Brain microvascular endothelial cell (primary cell): ENCODE measurements at regions not wholly inside any gene's neighbourhood (a gene's known extent, or its start where the extent isn't known, plus 50 kb on each side); places are given as distances from the start of the nearest gene placed in this dataset.
"Not testable (repeated sequence)": the region's sequence is repeated elsewhere in the genome, so short reads cannot be mapped to it uniquely, and the experiment has no call there.

ENCODE experiments used
- DNase-seq: peaks from one replicate; pipeline ENCODE4 v3.0.0-alpha.2; 2020
- H3K27ac ChIP-seq: fragments of 250-450 bp; sonication (Bioruptor Pico); 2 replicates; pipeline ENCODE4 v1.5.1; 2020; ENCODE audit warnings: mild to moderate bottlenecking, moderate library complexity
- H3K27me3 ChIP-seq: fragments of 250-450 bp; sonication (Bioruptor Pico); replicated peaks from 2 replicates; pipeline ENCODE4 v1.5.1; 2020; ENCODE audit warnings: mild to moderate bottlenecking
- H3K36me3 ChIP-seq: fragments of 250-450 bp; sonication (Bioruptor Pico); replicated peaks from 2 replicates; pipeline ENCODE4 v1.5.1; 2020; ENCODE audit warnings: mild to moderate bottlenecking
- H3K4me3 ChIP-seq: 2 replicates; pipeline ENCODE4 v1.5.1; 2011; ENCODE audit warnings: low read depth, mild to moderate bottlenecking, control low read depth, low read length, moderate library complexity
- in situ Hi-C: cut with HindIII; loops from 2 replicates; pipeline ENCODE4 v1.10.0; 2017; ENCODE audit warnings: low sequenced_read_pairs, low pct_ligation_motif_present
- TF ChIP-seq, protein P1 (sequence below): IDR thresholded peaks from 2 replicates; pipeline ENCODE4 v1.5.1; 2011; ENCODE audit warnings: low read depth, mild to moderate bottlenecking, moderate library complexity, low read length, control low read depth, inconsistent platforms; ENCODE audit errors: missing control alignments

DNA sequence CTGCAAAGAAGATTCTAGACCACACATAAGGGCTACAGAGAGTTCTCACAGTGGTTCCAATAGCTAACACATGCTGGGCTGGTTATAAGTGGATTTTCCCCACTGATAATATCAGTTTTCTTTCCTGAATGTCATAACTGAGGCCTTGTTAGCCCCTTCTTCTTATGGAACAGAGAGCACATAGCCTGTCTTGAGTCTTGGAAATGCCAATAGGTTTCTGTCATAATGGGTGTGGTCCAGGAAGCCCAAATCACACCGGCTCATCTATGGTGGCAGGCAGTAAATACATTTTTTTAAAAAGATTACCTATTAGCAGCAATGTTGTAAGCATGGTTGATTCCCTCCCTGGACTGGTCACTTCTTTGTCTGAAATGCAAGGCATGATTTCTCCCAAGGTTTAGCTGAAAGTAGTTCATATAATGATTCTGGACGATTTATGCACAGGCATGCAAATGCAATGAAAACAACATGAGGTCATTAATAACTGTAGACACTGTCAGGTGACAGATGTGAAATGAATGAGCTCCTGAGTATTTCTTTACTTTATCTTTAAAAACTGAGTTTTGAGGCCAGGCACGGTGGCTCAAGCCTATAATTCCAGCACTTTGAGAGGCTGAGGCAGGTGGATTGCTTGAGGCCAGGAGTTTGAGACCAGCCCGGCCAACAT is 67.2 kb upstream of the ATP2C1 start:
- TF ChIP-seq, protein P1, sequence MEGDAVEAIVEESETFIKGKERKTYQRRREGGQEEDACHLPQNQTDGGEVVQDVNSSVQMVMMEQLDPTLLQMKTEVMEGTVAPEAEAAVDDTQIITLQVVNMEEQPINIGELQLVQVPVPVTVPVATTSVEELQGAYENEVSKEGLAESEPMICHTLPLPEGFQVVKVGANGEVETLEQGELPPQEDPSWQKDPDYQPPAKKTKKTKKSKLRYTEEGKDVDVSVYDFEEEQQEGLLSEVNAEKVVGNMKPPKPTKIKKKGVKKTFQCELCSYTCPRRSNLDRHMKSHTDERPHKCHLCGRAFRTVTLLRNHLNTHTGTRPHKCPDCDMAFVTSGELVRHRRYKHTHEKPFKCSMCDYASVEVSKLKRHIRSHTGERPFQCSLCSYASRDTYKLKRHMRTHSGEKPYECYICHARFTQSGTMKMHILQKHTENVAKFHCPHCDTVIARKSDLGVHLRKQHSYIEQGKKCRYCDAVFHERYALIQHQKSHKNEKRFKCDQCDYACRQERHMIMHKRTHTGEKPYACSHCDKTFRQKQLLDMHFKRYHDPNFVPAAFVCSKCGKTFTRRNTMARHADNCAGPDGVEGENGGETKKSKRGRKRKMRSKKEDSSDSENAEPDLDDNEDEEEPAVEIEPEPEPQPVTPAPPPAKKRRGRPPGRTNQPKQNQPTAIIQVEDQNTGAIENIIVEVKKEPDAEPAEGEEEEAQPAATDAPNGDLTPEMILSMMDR = no peak
- DNase-seq = no peak
- H3K27me3 ChIP-seq = no peaks in the 10 kb centered on the region

GRCh38 chr3:130827486-130827885 is 66.4 kb upstream of the ATP2C1 start:
- Histone ChIP-seq H3K4me3 (no peak overlapping the region), H3K36me3 (no peaks in the 10 kb centered on the region), H3K27ac (no peak overlapping the region), H3K27me3 (no peaks in the 10 kb centered on the region)
- in situ Hi-C loops = no loop called here
- TF ChIP-seq, protein P1 = no peak
- no peak for DNase-seq

More for the DNA sequence above, 67.2 kb upstream of the ATP2C1 start:
- H3K27ac ChIP-seq = no peak overlapping the region
- H3K36me3 ChIP-seq = no peaks in the 10 kb centered on the region
- in situ Hi-C loops = no loop called here
- H3K4me3 ChIP-seq = no peak overlapping the region

DNA sequence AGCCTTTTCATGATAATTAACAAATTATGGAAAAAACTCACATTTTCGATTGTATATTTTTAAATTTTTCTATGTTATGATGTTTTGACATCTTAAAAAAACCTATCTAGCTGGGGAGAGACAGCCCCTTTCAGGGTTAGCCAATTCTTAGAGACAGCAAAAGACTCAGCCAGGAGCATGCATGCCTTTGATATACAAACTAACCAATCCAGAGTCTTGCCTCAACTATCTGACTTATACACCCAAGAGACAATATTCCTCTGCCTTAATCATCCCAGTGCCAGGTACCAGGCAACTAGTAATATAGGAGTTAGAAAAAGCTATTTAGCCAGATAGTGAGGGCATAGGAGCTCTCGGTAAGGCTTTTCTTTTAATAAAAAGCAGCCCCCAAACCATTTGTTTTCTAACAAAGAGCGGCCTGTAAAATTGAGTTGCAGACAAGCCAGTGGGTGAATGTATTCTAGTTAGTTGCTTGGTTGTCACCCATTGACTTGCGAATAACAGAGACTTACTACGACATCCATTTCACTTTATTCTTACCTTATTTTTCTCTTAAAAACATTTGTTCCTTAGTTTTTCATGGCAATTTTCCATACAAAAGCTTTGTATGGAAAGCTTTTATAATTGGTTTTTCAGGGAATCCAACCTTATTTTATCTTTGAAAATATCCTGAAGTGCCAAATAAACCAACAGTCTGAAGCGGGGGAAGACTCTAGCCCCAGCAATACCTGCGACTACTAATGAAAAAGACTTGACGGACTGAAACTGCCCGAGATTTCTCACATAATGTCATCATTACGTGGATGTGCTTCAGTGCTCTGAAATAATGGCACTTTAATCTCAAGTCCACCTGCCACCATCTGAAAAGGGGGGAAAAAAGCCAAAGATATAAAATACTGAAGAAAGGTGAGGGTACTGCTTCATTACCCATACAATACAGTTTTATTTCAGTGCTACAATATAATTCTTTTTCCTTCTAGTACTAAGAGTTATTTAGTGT is 64.6 kb upstream of the ATP2C1 start:
- no peak overlapping the region for H3K27ac ChIP-seq
- in situ Hi-C loops = no loop called here
- TF ChIP-seq, protein P1 = no peak
- H3K36me3 ChIP-seq = no peaks in the 10 kb centered on the region
- no peak overlapping the region for H3K4me3 ChIP-seq
- H3K27me3 ChIP-seq = no peaks in the 10 kb centered on the region
- DNase-seq = no peak

GRCh38 chr3:130831719-130832400 is 62.0 kb upstream of the ATP2C1 start:
- Histone ChIP-seq H3K27ac (no peak overlapping the region), H3K27me3 (no peaks in the 10 kb centered on the region), H3K4me3 (no peak overlapping the region), H3K36me3 (no peaks in the 10 kb centered on the region)
- no peak for DNase-seq
- TF ChIP-seq, protein P1 = no peak
- in situ Hi-C loops = no loop called here

GRCh38 chr3:130832401-130832746 is 61.5 kb upstream of the ATP2C1 start:
- in situ Hi-C loops, H3K36me3 ChIP-seq, DNase-seq: not testable (repeated sequence)

DNA sequence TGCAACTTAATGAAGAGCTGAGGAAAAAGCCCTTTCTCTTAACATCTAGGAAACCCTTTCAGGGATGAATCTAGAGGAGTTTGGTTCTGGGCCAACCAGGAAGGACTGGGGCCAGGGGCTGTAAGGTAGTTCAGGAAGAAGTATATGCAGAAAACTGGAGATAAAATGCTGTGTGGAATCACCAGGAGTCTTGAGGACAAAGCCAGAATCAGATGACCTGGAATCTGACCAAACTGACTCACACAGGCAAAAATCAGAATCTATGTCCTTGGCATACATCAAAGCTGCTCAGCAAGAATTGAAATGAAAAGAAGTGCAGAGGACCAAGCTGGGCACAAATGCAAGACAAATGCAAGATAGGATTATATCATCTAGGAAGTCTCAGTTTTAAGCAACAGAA is 59.4 kb upstream of the ATP2C1 start:
- Histone ChIP-seq H3K4me3 (no peak overlapping the region), H3K27me3 (no peaks in the 10 kb centered on the region), H3K27ac (no peak overlapping the region), H3K36me3 (no peaks in the 10 kb centered on the region)
- TF ChIP-seq, protein P1 = no peak
- in situ Hi-C loops = no loop called here
- DNase-seq = peak; percentile 12

More at GRCh38 chr3:130832401-130832746, 61.5 kb upstream of the ATP2C1 start:
- H3K4me3 ChIP-seq, H3K27ac ChIP-seq, H3K27me3 ChIP-seq: not testable (repeated sequence)
